Trophoblast cell (in vitro differentiated cells and primary cell): ENCODE measurements at regions not wholly inside any gene's neighbourhood (a gene's known extent, or its start where the extent isn't known, plus 50 kb on each side); places are given as distances from the start of the nearest gene placed in this dataset.

ENCODE experiments used
- DNase-seq, 2 donors: peaks; one replicate each; pipeline ENCODE4 v3.0.0-alpha.2; 2016
- H2AFZ ChIP-seq: 2 replicates; pipeline ENCODE4 v1.6.1; 2013; ENCODE audit warnings: low read length, moderate library complexity, mild to moderate bottlenecking; ENCODE audit not compliant: insufficient read depth, poor library complexity
- H2AK5ac ChIP-seq: 2 replicates; pipeline ENCODE4 v1.6.1; 2013; ENCODE audit warnings: mild to moderate bottlenecking, low read length
- H2BK120ac ChIP-seq: 2 replicates; pipeline ENCODE4 v1.6.1; 2013; ENCODE audit warnings: low read length, mild to moderate bottlenecking, moderate library complexity; ENCODE audit not compliant: insufficient read depth, poor library complexity
- H2BK12ac ChIP-seq: 2 replicates; pipeline ENCODE4 v1.6.1; 2013; ENCODE audit warnings: mild to moderate bottlenecking, low read length, moderate library complexity
- H2BK5ac ChIP-seq: 2 replicates; pipeline ENCODE4 v1.6.1; 2013; ENCODE audit warnings: low read length, low read depth, moderate library complexity, mild to moderate bottlenecking; ENCODE audit not compliant: poor library complexity
- H3K14ac ChIP-seq: 2 replicates; pipeline ENCODE4 v1.6.1; 2013; ENCODE audit warnings: mild to moderate bottlenecking, low read length
- H3K18ac ChIP-seq: 2 replicates; pipeline ENCODE4 v1.6.1; 2013; ENCODE audit warnings: mild to moderate bottlenecking, low read length
- H3K23ac ChIP-seq: 2 replicates; pipeline ENCODE4 v1.6.1; 2013; ENCODE audit warnings: low read length
- H3K27ac ChIP-seq: 2 replicates; pipeline ENCODE4 v1.5.1; 2013; ENCODE audit warnings: low read depth, mild to moderate bottlenecking, inconsistent platforms, low read length, moderate library complexity
- H3K27me3 ChIP-seq: 2 replicates; pipeline ENCODE4 v1.6.1; 2013; ENCODE audit warnings: inconsistent platforms, mild to moderate bottlenecking, low read length, moderate library complexity; ENCODE audit not compliant: insufficient read depth
- H3K36me3 ChIP-seq, 2 experiments: 1 replicate in 1 of 2; 2 replicates in 1 of 2; pipeline ENCODE4 v1.6.1; 2013; ENCODE audit warnings: low read length in 2 of 2, mild to moderate bottlenecking in 2 of 2, moderate library complexity in 1 of 2; ENCODE audit not compliant: insufficient read depth in 2 of 2, control insufficient read depth in 1 of 2
- H3K4ac ChIP-seq: 2 replicates; pipeline ENCODE4 v1.6.1; 2013; ENCODE audit warnings: low read depth, mild to moderate bottlenecking, low read length, moderate library complexity
- H3K4me1 ChIP-seq, 2 experiments: 1 replicate in 1 of 2; 2 replicates in 1 of 2; pipeline ENCODE4 v1.6.1; 2013; ENCODE audit warnings: low read length in 2 of 2, mild to moderate bottlenecking in 2 of 2, moderate library complexity in 1 of 2; ENCODE audit not compliant: insufficient read depth in 2 of 2, control insufficient read depth in 1 of 2
- H3K4me2 ChIP-seq: 2 replicates; pipeline ENCODE4 v1.6.1; 2013; ENCODE audit warnings: inconsistent platforms, mild to moderate bottlenecking, low read length, moderate library complexity
- H3K4me3 ChIP-seq: 2 replicates; pipeline ENCODE4 v1.5.1; 2013; ENCODE audit warnings: mild to moderate bottlenecking, low read depth, low read length, inconsistent platforms
- H3K79me1 ChIP-seq: one replicate; pipeline ENCODE4 v1.6.1; 2013; ENCODE audit warnings: low read length
- H3K79me2 ChIP-seq: 2 replicates; pipeline ENCODE4 v1.6.1; 2013; ENCODE audit warnings: low read length, mild to moderate bottlenecking; ENCODE audit not compliant: control insufficient read depth, insufficient read depth, poor library complexity
- H3K9ac ChIP-seq: 2 replicates; pipeline ENCODE4 v1.6.1; 2013; ENCODE audit warnings: mild to moderate bottlenecking, low read length
- H3K9me3 ChIP-seq: 2 replicates; pipeline ENCODE4 v1.6.1; 2013; ENCODE audit warnings: low read depth, mild to moderate bottlenecking, control low read depth, inconsistent platforms, low read length; ENCODE audit not compliant: insufficient read depth
- H4K12ac ChIP-seq: 2 replicates; pipeline ENCODE4 v1.6.1; 2013; ENCODE audit warnings: low read depth, mild to moderate bottlenecking, low read length, moderate library complexity
- H4K8ac ChIP-seq: 2 replicates; pipeline ENCODE4 v1.6.1; 2013; ENCODE audit warnings: low read depth, mild to moderate bottlenecking, low read length, moderate library complexity
- H4K91ac ChIP-seq: one replicate; pipeline ENCODE4 v1.6.1; 2013; ENCODE audit warnings: low read depth, mild to moderate bottlenecking, low read length, moderate library complexity
- WGBS: extraction: QIAGEN DNeasy Blood & Tissue Kit; methylation state at CpG from one replicate; pipeline ENCODE4 v1.1.7; 2013; ENCODE audit warnings: missing lambda C conversion rate; ENCODE audit not compliant: insufficient read length, insufficient coverage; ENCODE audit errors: extremely low coverage; 5-methylcytosine and 5-hydroxymethylcytosine counted together

DNA sequence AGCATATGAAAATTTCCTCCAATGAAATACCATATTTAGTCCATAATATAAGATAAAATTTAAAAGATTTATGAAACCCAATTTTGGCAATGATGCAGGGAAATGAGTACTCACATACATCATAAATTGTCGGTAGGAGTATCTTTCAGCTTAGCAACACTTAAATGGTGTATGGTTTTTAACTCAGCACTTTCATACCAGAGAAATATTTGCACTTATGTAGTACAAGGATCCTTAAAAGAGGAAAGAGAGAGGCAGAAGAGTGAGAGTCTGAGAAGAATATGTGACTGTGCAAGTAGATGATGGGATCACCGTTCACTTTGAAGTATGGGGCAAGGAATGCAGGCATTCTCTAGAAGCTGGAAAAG, 379.3 kb upstream of the DCN start:
- H3K4me3 ChIP-seq, result no peak overlapping the region
- no peak overlapping the region for H2AK5ac ChIP-seq
- no peaks in the 10 kb centered on the region for H3K9me3 ChIP-seq
- H3K27ac ChIP-seq, result no peak overlapping the region
- no peaks in the 10 kb centered on the region for H3K79me2 ChIP-seq
- no peak overlapping the region for H2BK12ac ChIP-seq
- H4K12ac ChIP-seq, result no peak overlapping the region
- H2AFZ ChIP-seq, result no peak overlapping the region
- H2BK5ac ChIP-seq, result no peak overlapping the region
- no CpG with 5 or more reads among the region's 2 CpGs for WGBS
- DNase-seq, result no peak
- H3K9ac ChIP-seq, result no peak overlapping the region
- H3K36me3 ChIP-seq, result no peaks in the 10 kb centered on the region
- no peak overlapping the region for H3K18ac ChIP-seq
- no peaks in the 10 kb centered on the region for H3K79me1 ChIP-seq
- no peak overlapping the region for H3K4me2 ChIP-seq
- H4K8ac ChIP-seq, result no peak overlapping the region
- no peak overlapping the region for H3K4ac ChIP-seq
- no peaks in the 10 kb centered on the region for H3K27me3 ChIP-seq
- H4K91ac ChIP-seq, result no peak overlapping the region
- no peaks in the 10 kb centered on the region for H3K4me1 ChIP-seq
- H3K14ac ChIP-seq, result no peak overlapping the region
- H3K23ac ChIP-seq, result no peak overlapping the region
- H2BK120ac ChIP-seq, result no peak overlapping the region

DNA sequence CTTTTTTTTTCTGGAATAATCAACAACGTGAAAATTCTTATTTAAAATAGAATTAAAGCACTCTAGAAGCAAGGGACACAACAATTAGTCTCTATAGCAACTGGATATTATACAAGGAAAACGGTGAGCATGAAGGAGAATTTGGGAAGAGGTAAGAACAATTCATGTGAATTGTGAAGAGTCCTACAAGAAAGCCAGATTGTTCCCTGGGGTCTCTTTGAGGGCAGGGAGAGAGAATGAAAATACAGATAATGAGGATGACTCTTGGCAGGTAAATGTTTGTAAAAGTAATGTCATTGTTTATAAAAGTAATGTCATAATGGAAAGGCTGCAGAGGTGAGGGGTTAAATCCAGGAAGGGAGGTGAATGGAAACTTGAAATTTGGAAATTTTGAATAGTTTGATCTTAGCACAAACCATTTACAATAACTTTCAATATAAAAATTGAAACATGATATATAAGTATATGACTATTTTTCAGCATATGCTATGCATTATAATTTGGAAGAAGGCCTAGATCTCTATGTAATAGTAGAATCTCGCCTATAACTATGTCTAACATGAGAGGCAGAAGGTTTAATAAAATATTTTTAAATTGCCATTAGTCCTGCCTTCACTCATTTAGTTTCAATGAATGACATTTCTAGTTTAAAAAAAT, 378.8 kb upstream of the DCN start:
- Histone ChIP-seq H3K79me1 (no peaks in the 10 kb centered on the region), H3K23ac (no peak overlapping the region)
- no CpG with 5 or more reads among the region's 3 CpGs for WGBS

DNA sequence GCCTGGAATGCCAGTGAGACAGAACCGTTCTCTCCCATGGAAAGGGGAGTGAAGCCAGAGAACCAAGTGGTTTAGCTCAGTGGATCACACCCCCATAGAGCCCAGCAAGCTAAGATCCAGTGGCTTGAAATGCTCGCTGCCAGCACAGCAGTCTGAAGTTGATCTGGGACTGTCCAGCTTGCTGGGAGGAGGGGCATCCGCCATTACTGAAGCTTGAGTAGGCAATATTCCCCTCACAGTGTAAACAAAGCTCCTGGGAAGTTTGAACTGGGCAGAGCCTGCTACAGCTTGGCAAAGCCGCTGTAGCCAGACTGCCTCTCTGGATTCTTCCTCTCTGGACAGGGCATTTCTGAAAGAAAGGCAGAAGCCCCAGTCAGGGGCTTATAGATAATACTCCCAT, 374.3 kb upstream of the DCN start:
- Histone ChIP-seq H2BK12ac (no peak overlapping the region), H3K4ac (no peak overlapping the region), H3K23ac (no peak overlapping the region), H3K27ac (no peak overlapping the region), H2AK5ac (no peak overlapping the region), H3K79me2 (no peaks in the 10 kb centered on the region), H3K4me2 (no peak overlapping the region), H3K4me3 (no peak overlapping the region), H3K79me1 (no peaks in the 10 kb centered on the region), H3K14ac (no peak overlapping the region), H3K27me3 (no peaks in the 10 kb centered on the region), H4K91ac (no peak overlapping the region), H3K18ac (no peak overlapping the region), H4K12ac (no peak overlapping the region), H2AFZ (no peak overlapping the region), H3K4me1 (no peaks in the 10 kb centered on the region), H2BK5ac (no peak overlapping the region), H3K9me3 (no peaks in the 10 kb centered on the region), H4K8ac (no peak overlapping the region), H3K9ac (no peak overlapping the region), H2BK120ac (no peak overlapping the region), H3K36me3 (no peaks in the 10 kb centered on the region)
- DNase-seq, result no peak
- WGBS, result no CpG with 5 or more reads among the region's 4 CpGs

More for the DNA sequence above, 378.8 kb upstream of the DCN start:
- Histone ChIP-seq H3K36me3 (no peaks in the 10 kb centered on the region), H2BK120ac (no peak overlapping the region), H3K4me2 (no peak overlapping the region), H3K9ac (no peak overlapping the region), H2AFZ (no peak overlapping the region), H3K27ac (no peak overlapping the region), H3K14ac (no peak overlapping the region), H3K9me3 (no peaks in the 10 kb centered on the region), H4K91ac (no peak overlapping the region), H3K4me3 (no peak overlapping the region), H4K12ac (no peak overlapping the region), H2AK5ac (no peak overlapping the region), H2BK12ac (no peak overlapping the region), H3K4ac (no peak overlapping the region), H3K4me1 (no peaks in the 10 kb centered on the region), H2BK5ac (no peak overlapping the region), H3K18ac (no peak overlapping the region), H4K8ac (no peak overlapping the region), H3K79me2 (no peaks in the 10 kb centered on the region), H3K27me3 (no peaks in the 10 kb centered on the region)
- no peak for DNase-seq

DNA sequence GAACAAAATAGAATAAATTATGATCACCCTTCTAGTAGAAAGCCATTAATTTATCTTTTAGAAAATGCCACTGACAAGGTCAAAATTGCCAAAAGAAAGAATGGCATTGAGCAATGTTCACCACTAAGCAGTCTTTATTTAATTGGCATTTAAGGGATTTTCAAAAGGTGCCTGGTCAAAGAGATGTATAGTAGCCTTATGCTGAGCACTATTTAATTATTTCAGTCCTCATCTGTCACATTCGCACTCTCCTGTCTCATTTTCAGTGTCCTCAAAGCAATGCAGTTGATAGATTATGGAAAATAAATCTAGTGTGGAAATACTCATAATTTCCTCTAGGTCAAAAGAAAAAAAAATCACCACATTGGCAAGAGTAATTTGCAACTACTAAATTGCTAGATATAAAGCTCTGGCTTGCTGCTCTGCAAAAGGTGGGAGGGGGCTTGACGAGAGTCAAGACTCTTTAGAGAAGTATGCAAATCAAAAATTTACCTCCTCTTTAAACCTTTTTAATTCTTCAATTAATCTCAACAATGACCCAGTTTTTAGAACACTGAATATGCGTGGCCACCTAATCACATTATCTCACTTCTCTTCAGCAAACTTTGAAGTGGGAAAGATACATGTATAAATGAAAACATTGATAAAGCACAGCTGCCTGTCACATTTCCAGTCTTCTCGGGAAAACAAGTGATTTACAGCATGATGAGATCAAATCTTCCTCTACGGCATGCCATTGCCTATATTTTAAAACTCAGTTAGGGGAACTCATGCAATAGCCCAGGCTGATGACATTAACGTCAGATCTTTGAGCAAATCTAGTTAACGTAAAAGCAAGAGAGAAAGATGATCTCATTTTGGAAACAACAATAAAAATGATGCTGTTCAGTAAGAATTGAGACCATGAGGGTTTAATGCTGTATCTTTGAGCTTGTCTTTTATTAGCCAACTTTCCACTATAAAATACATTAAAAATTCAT, 373.1 kb upstream of the DCN start:
- Histone ChIP-seq H3K23ac (no peak overlapping the region), H3K4me3 (no peak overlapping the region), H4K91ac (no peak overlapping the region), H3K14ac (no peak overlapping the region), H3K27ac (no peak overlapping the region), H2AFZ (no peak overlapping the region), H3K4me2 (no peak overlapping the region), H2AK5ac (no peak overlapping the region), H4K12ac (no peak overlapping the region), H3K4me1 (no peaks in the 10 kb centered on the region), H3K27me3 (no peaks in the 10 kb centered on the region), H2BK120ac (no peak overlapping the region), H2BK5ac (no peak overlapping the region), H2BK12ac (no peak overlapping the region), H3K4ac (no peak overlapping the region), H3K9ac (no peak overlapping the region), H4K8ac (no peak overlapping the region), H3K18ac (no peak overlapping the region), H3K36me3 (no peaks in the 10 kb centered on the region), H3K79me1 (no peaks in the 10 kb centered on the region), H3K79me2 (no peaks in the 10 kb centered on the region), H3K9me3 (no peaks in the 10 kb centered on the region)
- WGBS, result no CpG with 5 or more reads among the region's 7 CpGs
- DNase-seq, result no peak
